ENCODE measurements at regions not wholly inside any gene's neighbourhood (a gene's known extent, or its start where the extent isn't known, plus 50 kb on each side); places are given as distances from the start of the nearest gene placed in this dataset.

DNA sequence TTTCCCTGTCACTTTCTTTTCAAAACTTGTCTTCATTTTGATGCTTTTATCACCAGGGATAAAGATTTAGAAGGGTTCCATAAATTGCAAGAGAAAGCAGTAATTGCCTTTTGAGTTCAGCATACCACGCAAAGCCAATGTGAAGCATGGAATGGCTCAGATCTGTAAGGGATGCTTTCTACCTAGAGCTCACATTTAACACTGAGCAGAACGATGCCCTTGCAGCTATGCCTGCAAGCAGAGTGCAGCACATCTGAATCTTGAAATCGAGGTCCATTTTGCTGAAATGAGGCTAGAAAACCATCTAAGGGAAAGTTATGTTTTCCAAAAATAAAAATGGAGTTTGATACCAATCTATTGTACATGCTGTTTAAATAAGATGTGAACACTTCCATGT, 171.2 kb upstream of the CELF2 start:
- WGBS, 2 donors: 81 to 88% methylated on average over 3 of the region's 3 CpGs
- DNase-seq: no peak
- Histone ChIP-seq H3K27me3 (no peaks in the 10 kb centered on the region), H3K36me3 (no peaks in the 10 kb centered on the region), H3K27ac (no peak overlapping the region), H3K9me3 (no peaks in the 10 kb centered on the region), H3K4me1 (no peaks in the 10 kb centered on the region), H3K4me3 (replicated peaks in 1 of 3) (no peak overlapping the region)
- intact Hi-C loops (cut with DNase I): no loop called here
- TF ChIP-seq POLR2A (IDR thresholded peaks at IDR 0.05): no peak
- no peak for TF ChIP-seq CTCF (IDR thresholded peaks at IDR 0.05)

DNA sequence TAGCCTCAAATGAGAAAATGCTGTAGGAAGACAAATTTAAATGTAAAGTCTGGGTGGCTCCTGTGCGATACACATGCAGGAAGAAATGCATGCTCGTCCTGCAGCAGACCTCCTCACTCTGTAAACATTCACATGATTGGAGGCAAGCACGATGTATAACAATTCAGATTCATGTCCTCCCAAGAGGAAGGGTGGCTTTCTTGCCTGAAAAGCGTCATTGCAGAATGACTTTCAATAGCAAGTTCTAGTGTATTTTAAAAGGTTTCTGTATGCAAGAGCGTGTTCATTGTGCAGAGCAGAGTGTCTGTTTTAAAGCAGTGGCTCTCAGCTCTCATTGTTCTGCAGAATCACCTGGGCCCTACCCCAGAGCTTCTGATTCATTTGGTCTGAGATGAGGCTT, 170.3 kb upstream of the CELF2 start:
- intact Hi-C loops (cut with DNase I): no loop called here
- H3K27me3 ChIP-seq: no peaks in the 10 kb centered on the region
- 57 to 66% methylated on average over 5 of the region's 5 CpGs for WGBS, 2 donors
- H3K9me3 ChIP-seq: no peaks in the 10 kb centered on the region
- no peak overlapping the region for H3K27ac ChIP-seq
- no peak overlapping the region for H3K4me3 ChIP-seq (replicated peaks in 1 of 3)
- H3K36me3 ChIP-seq: no peaks in the 10 kb centered on the region
- DNase-seq: no peak
- no peaks in the 10 kb centered on the region for H3K4me1 ChIP-seq
- TF ChIP-seq CTCF (IDR thresholded peaks at IDR 0.05) (no peak), POLR2A (IDR thresholded peaks at IDR 0.05) (no peak)

DNA sequence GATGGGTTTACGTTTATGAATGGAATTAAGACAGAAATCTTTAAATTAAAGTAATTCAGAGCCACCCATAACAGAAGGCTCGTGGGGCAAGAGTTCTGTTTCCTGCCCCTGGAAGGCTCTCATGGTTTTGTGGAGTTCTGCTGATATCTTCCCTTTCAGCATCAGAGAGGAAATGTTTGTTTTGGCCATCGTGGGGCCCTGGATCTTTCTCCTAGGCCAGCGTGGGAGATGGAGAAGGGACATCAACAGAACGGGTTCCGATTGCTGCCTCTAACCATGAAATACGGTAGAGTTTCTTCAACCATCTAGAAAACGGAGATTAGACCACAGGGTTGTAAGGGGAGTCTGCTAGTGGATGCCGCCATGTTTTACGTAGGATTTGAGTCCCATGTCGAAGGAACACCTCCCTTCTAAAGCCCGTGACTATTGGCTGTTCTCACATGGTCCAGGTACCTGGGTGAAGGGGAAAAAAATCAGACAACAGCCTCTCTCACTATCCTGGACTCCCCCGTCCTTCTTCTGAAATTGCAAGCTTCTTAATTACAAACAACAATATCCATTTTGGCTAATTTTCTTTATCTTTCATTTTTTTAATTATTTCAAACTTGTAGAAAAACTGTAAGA, 169.1 kb upstream of the CELF2 start:
- no peaks in the 10 kb centered on the region for H3K9me3 ChIP-seq
- H3K27ac ChIP-seq: no peak overlapping the region
- H3K36me3 ChIP-seq: no peaks in the 10 kb centered on the region
- 85 to 90% methylated on average over 13 of the region's 13 CpGs for WGBS, 2 donors
- H3K4me1 ChIP-seq: no peaks in the 10 kb centered on the region
- intact Hi-C loops (cut with DNase I): no loop called here
- no peaks in the 10 kb centered on the region for H3K27me3 ChIP-seq
- no peak overlapping the region for H3K4me3 ChIP-seq (replicated peaks in 1 of 3)
- TF ChIP-seq POLR2A (IDR thresholded peaks at IDR 0.05) (no peak), CTCF (IDR thresholded peaks at IDR 0.05) (no peak)
- no peak for DNase-seq

DNA sequence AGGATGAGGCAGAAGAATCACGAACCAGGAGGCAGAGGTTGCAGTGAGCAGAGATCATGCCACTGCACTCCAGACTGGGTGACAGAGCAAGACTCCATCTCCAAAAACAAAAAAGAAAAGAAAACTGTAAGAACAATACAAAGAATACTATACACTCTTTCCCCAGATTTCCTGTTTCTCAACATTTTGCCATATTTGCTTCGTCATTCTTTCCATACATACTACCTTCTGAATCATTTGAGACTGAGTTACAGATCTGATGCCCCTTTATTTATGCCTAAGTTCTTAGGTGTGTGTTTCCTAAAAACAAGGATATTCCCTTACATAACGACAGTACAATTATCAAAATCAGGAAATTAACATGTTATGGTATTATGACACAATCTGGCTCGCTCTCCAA, 168.4 kb upstream of the CELF2 start:
- no peak overlapping the region for H3K27ac ChIP-seq
- WGBS, 2 donors: 90 to 91% methylated on average over 4 of the region's 4 CpGs
- no peak overlapping the region for H3K4me3 ChIP-seq (replicated peaks in 1 of 3)
- H3K9me3 ChIP-seq: no peaks in the 10 kb centered on the region
- no peaks in the 10 kb centered on the region for H3K36me3 ChIP-seq
- intact Hi-C loops (cut with DNase I): no loop called here
- H3K4me1 ChIP-seq: no peaks in the 10 kb centered on the region
- no peak for DNase-seq
- TF ChIP-seq CTCF (IDR thresholded peaks at IDR 0.05): no peak
- no peak for TF ChIP-seq POLR2A (IDR thresholded peaks at IDR 0.05)
- no peaks in the 10 kb centered on the region for H3K27me3 ChIP-seq

- H3K27me3 ChIP-seq: no peaks in the 10 kb centered on the region
- intact Hi-C loops (cut with DNase I): no loop called here
- H3K36me3 ChIP-seq: no peaks in the 10 kb centered on the region
- peak overlapping the region in 1 of 3 donors; percentile 30 for H3K27ac ChIP-seq
- no peak for DNase-seq
- TF ChIP-seq CTCF (IDR thresholded peaks at IDR 0.05) (no peak), POLR2A (IDR thresholded peaks at IDR 0.05) (no peak)
- no peak overlapping the region for H3K4me3 ChIP-seq (replicated peaks in 1 of 3)
- 80 to 86% methylated on average over 3 of the region's 3 CpGs for WGBS, 2 donors
- H3K9me3 ChIP-seq: no peaks in the 10 kb centered on the region
- no peaks in the 10 kb centered on the region for H3K4me1 ChIP-seq
Observed at GRCh38 chr10:10850214-10850613, 167.5 kb upstream of the CELF2 start.

All from thyroid gland (tissue), 4 donors.